ENCODE measurements at regions not wholly inside any gene's neighbourhood (a gene's known extent, or its start where the extent isn't known, plus 50 kb on each side); places are given as distances from the start of the nearest gene placed in this dataset.
"Not testable (repeated sequence)": the region's sequence is repeated elsewhere in the genome, so short reads cannot be mapped to it uniquely, and the experiment has no call there.

GRCh38 chr7:106372126-106372525 lies 87.3 kb upstream of the NAMPT start:
- no peak for DNase-seq

GRCh38 chr7:106371629-106372028 lies 86.8 kb upstream of the NAMPT start:
- DNase-seq: no peak

GRCh38 chr7:106370542-106370941 lies 85.8 kb upstream of the NAMPT start:
- no peak for DNase-seq

- DNase-seq: no peak
Observed at GRCh38 chr7:106369816-106370215, 85.0 kb upstream of the NAMPT start.

- peak; percentile 24 for DNase-seq
Observed at GRCh38 chr7:106369352-106369751, 84.6 kb upstream of the NAMPT start.

GRCh38 chr7:106367664-106368063 lies 82.9 kb upstream of the NAMPT start:
- DNase-seq: peak; percentile 47

- DNase-seq: no peak
Observed at GRCh38 chr7:106367018-106367420, 82.2 kb upstream of the NAMPT start.

GRCh38 chr7:106365252-106366005 lies 80.6 kb upstream of the NAMPT start:
- DNase-seq: no peak

GRCh38 chr7:106362507-106362906 lies 77.7 kb upstream of the NAMPT start:
- not testable (repeated sequence) for DNase-seq

GRCh38 chr7:106358103-106358663 lies 73.4 kb upstream of the NAMPT start:
- no peak for DNase-seq

- DNase-seq: no peak
Observed at GRCh38 chr7:106357675-106358074, 72.9 kb upstream of the NAMPT start.

GRCh38 chr7:106354822-106355221 lies 70.0 kb upstream of the NAMPT start:
- DNase-seq: no peak

- DNase-seq: no peak
Observed at GRCh38 chr7:106353944-106354343, 69.2 kb upstream of the NAMPT start.

GRCh38 chr7:106348231-106348630 lies 63.4 kb upstream of the NAMPT start:
- DNase-seq: no peak

GRCh38 chr7:106347229-106347833 lies 62.5 kb upstream of the NAMPT start:
- no peak for DNase-seq

- peak; percentile 47 for DNase-seq
Observed at GRCh38 chr7:106346678-106347217, 62.0 kb upstream of the NAMPT start.

- DNase-seq: no peak
Observed at GRCh38 chr7:106346167-106346677, 61.4 kb upstream of the NAMPT start.

GRCh38 chr7:106345421-106346166 lies 60.8 kb upstream of the NAMPT start:
- DNase-seq: peak; percentile 73

- DNase-seq: no peak
Observed at GRCh38 chr7:106344861-106345260, 60.1 kb upstream of the NAMPT start.

GRCh38 chr7:106344211-106344610 lies 59.4 kb upstream of the NAMPT start:
- no peak for DNase-seq

GRCh38 chr7:106342049-106342448 lies 57.3 kb upstream of the NAMPT start:
- DNase-seq: peak; percentile 15

- DNase-seq: not testable (repeated sequence)
Observed at GRCh38 chr7:106340247-106340596, 55.4 kb upstream of the NAMPT start.
